Cardiac fibroblast (primary cell): ENCODE measurements at regions not wholly inside any gene's neighbourhood (a gene's known extent, or its start where the extent isn't known, plus 50 kb on each side); places are given as distances from the start of the nearest gene placed in this dataset.

Experiments
- DNase-seq, 2 donors: peaks; one replicate each; pipeline versions ENCODE4 v3.0.0 to v3.0.0-alpha.2; 2010; ENCODE audit warnings: low read depth in 2 of 2
- H3K4me3 ChIP-seq, 2 donors: replicated peaks in 1 of 2; 1 replicate in 1 of 2; 2 replicates in 1 of 2; pipeline ENCODE4 v1.5.1; 2011; ENCODE audit warnings: low read depth in 2 of 2, low read length in 2 of 2, mild to moderate bottlenecking in 2 of 2, moderate library complexity in 1 of 2
- TF ChIP-seq, protein P1 (sequence below): IDR thresholded peaks from one replicate; pipeline ENCODE4 v1.5.1; 2011; ENCODE audit warnings: low read depth, mild to moderate bottlenecking, low read length, inconsistent platforms

DNA sequence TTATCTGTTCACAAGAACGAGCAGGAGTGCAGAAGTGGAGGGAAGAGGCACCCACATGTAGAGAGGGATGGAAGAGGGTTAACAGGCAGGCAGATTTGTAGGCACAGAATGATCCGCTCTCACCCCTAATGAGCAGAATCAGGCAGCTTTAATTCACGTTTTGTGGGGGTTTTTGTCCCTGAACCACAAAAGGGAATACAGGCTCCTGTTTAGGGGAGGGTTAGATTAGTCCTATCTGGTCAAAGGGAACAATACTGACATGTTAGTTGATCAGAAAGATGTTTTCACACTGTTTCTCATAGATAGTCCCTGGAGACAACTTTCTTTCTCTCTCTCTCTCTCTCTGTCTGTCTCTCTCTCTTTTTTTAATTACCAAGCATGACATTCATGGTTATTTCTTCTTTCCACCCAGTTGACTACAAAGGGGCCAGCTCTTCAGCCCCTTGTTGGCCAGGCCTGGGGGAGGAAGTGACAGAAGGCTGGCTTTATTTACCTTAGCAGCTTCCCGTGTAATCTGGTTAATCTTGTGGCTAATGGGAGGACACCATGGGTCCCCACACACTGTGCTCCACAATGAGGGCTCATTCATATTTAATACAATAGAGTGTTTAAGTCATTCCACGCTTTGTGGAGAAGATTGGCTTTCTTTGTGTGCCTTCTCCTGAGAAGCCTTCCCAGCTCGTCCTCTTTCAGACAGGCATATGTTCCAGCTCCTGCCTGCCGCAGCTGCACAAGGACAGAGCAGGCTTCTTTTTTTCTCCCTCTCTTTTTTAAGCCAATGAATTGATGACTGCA lies 958.8 kb downstream of the TFAP2A start:
- TF ChIP-seq, protein P1, sequence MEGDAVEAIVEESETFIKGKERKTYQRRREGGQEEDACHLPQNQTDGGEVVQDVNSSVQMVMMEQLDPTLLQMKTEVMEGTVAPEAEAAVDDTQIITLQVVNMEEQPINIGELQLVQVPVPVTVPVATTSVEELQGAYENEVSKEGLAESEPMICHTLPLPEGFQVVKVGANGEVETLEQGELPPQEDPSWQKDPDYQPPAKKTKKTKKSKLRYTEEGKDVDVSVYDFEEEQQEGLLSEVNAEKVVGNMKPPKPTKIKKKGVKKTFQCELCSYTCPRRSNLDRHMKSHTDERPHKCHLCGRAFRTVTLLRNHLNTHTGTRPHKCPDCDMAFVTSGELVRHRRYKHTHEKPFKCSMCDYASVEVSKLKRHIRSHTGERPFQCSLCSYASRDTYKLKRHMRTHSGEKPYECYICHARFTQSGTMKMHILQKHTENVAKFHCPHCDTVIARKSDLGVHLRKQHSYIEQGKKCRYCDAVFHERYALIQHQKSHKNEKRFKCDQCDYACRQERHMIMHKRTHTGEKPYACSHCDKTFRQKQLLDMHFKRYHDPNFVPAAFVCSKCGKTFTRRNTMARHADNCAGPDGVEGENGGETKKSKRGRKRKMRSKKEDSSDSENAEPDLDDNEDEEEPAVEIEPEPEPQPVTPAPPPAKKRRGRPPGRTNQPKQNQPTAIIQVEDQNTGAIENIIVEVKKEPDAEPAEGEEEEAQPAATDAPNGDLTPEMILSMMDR: no peak
- no peak overlapping the region for H3K4me3 ChIP-seq
- no peak for DNase-seq

DNA sequence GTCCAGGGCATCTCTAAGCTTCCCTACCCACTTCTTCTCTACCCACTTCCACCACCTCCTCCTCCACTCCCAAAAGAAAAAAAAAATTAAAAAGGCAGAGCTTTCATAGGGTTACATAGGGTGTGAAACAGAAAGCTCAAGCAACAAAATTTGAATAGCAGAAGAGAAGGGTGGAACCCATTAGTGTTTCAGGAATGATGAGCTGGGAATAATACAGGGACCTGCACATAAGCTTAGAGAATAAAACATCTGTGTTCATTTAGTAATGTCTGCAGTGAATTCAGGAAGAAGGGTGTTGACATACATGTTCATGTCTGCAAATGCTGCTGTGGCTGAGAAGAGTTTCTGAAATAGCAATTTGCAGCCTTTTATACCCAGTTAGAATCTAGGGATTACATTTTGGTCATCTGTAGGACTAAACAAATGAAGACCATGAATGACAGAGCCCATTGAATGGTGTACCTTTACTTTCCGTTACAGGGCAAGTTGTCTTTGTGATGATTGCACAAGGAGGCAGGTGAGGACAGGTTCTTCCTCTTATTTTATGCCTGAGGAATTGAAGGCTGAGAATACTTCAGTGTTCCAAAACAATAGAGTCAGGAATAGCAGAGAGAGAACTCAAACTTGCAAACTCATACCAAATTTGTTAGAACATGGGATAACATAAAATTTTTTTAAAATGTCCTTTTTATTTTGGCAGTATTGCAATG lies 975.1 kb downstream of the TFAP2A start:
- TF ChIP-seq, protein P1: no peak
- no peak overlapping the region for H3K4me3 ChIP-seq
- no peak for DNase-seq

DNA sequence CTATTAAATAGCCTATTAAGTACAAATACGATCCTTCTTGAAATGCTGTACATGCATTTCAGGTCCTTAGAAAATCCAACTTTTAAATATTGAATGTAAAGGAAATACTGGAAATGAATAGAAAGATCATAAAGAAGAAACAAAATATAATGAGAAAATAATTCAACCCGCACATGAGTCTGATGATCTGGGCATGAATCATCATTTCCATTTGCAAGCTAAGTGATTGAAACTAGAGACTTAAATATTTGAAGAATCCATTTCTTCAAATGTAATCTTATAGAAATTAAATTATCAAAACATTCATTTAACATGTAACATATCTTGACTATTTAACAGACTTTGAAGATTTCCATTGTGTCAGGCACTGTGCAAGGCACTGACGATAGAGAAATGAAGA lies 977.0 kb downstream of the TFAP2A start:
- TF ChIP-seq, protein P1: no peak
- H3K4me3 ChIP-seq: no peak overlapping the region
- peak in 1 of 2 donors; percentile 25 for DNase-seq

DNA sequence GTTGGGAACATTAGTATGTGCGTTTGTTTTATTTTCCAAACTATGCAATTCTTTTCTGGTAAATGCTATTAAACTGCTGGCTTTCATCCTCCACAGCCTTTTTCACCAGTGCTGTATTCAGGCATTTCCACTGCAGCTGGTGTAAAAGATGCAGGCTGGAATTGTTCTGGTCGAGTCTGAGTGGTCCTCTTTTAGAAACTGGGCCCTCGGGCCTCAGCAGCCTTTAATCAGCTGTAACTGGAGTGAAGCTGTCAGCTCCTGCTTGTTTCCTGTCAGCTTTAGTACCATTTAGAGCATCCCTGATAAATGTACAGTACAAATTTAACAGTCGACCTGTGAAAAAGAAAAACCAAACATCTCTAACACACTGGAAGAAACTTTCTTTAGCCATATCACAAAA lies 979.6 kb downstream of the TFAP2A start:
- no peak for DNase-seq
- TF ChIP-seq, protein P1: no peak
- no peak overlapping the region for H3K4me3 ChIP-seq

DNA sequence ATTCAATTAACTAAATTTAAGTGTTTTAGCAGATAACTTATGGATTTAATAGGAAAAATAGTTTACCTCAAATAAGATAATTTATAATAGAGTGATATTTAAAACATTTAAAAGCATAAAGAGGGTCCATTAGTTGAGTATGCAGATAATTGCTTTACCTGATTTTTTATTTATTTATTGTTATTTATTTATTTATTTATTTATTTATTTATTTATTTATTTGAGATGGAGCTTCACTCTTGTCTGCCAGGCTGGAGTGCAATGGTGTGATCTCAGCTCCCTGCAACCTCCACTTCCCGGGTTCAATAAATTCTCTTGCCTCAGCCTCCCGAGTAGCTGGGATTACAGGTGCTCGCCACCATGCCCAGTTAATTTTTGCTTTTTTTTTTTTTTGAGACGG lies 982.9 kb downstream of the TFAP2A start:
- no peak overlapping the region for H3K4me3 ChIP-seq
- TF ChIP-seq, protein P1: no peak
- DNase-seq: no peak

DNA sequence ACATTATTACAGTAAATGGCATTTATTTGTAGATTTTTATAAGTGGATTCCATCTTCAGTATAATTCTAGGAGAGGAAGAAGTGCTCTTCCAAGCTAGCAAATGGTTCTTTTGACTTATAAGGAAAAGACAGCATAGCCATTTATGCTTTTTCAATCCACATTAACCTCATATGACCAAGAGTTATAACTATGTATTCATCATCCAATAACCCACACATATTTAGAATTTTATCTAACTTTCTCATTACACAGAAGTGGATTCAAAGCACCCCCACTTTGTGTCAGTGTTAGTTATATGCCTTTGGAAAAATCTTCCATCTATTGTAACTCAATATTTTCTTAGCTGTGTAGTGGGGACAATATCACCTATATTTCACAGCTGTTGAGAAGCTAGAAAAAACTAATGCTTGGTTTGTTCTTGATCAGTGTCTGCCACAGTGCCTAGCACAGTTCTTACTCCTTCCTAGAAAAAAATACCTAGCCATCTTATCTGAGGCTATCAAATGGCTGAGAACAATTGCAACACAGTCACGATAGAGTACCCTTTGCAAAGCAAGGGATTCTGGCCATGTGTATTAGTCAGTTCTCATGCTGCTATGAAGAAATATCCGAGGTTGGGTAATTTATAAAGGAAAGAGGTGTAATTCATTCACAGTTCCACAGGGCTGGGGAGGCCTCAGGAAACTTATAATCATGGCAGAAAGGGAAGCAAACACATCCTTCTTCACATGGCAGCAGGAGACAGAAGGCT lies 986.3 kb downstream of the TFAP2A start:
- no peak overlapping the region for H3K4me3 ChIP-seq
- TF ChIP-seq, protein P1: no peak
- peak; percentile 9 to 31 for DNase-seq
